ENCODE measurements at regions not wholly inside any gene's neighbourhood (a gene's known extent, or its start where the extent isn't known, plus 50 kb on each side); places are given as distances from the start of the nearest gene placed in this dataset.
"Not testable (repeated sequence)": the region's sequence is repeated elsewhere in the genome, so short reads cannot be mapped to it uniquely, and the experiment has no call there.

GRCh38 chr12:58670623-58671022, 249.7 kb downstream of the LRIG3 start:
- Histone ChIP-seq H3K27ac (ENCODE audit: low read depth, low read length) (no peak overlapping the region), H3K4me3 (ENCODE audit: low read length) (no peak overlapping the region), H3K36me3 (ENCODE audit: control insufficient read depth, insufficient read depth, low read length) (no peaks in the 10 kb centered on the region), H3K9ac (ENCODE audit: low read length) (no peak overlapping the region), H3K27me3 (ENCODE audit: control insufficient read depth, insufficient read depth, low read length) (no peaks in the 10 kb centered on the region), H3K4me1 (ENCODE audit: control insufficient read depth, insufficient read depth, low read length) (no peaks in the 10 kb centered on the region)

- H3K4me3 ChIP-seq (ENCODE audit: low read length): no peak overlapping the region
- no peak overlapping the region for H3K27ac ChIP-seq (ENCODE audit: low read depth, low read length)
- H3K27me3 ChIP-seq (ENCODE audit: control insufficient read depth, insufficient read depth, low read length): no peaks in the 10 kb centered on the region
- H3K4me1 ChIP-seq (ENCODE audit: control insufficient read depth, insufficient read depth, low read length): no peaks in the 10 kb centered on the region
- no peaks in the 10 kb centered on the region for H3K36me3 ChIP-seq (ENCODE audit: control insufficient read depth, insufficient read depth, low read length)
- no peak overlapping the region for H3K9ac ChIP-seq (ENCODE audit: low read length)
Observed at GRCh38 chr12:58671196-58671595, 249.1 kb downstream of the LRIG3 start.

GRCh38 chr12:58673021-58673420, 247.3 kb downstream of the LRIG3 start:
- H3K9ac ChIP-seq (ENCODE audit: low read length): no peak overlapping the region

GRCh38 chr12:58677833-58678232, 242.5 kb downstream of the LRIG3 start:
- H3K9ac ChIP-seq (ENCODE audit: low read length); H3K4me1 ChIP-seq (ENCODE audit: control insufficient read depth, insufficient read depth, low read length); H3K27me3 ChIP-seq (ENCODE audit: control insufficient read depth, insufficient read depth, low read length); H3K4me3 ChIP-seq (ENCODE audit: low read length); H3K27ac ChIP-seq (ENCODE audit: low read depth, low read length); H3K36me3 ChIP-seq (ENCODE audit: control insufficient read depth, insufficient read depth, low read length): not testable (repeated sequence)

More at GRCh38 chr12:58673021-58673420, 247.3 kb downstream of the LRIG3 start:
- Histone ChIP-seq H3K36me3 (ENCODE audit: control insufficient read depth, insufficient read depth, low read length) (no peaks in the 10 kb centered on the region), H3K27me3 (ENCODE audit: control insufficient read depth, insufficient read depth, low read length) (no peaks in the 10 kb centered on the region), H3K4me3 (ENCODE audit: low read length) (no peak overlapping the region), H3K4me1 (ENCODE audit: control insufficient read depth, insufficient read depth, low read length) (no peaks in the 10 kb centered on the region), H3K27ac (ENCODE audit: low read depth, low read length) (no peak overlapping the region)

GRCh38 chr12:58678753-58679152, 241.6 kb downstream of the LRIG3 start:
- Histone ChIP-seq H3K36me3 (ENCODE audit: control insufficient read depth, insufficient read depth, low read length) (no peaks in the 10 kb centered on the region), H3K9ac (ENCODE audit: low read length) (no peak overlapping the region), H3K27me3 (ENCODE audit: control insufficient read depth, insufficient read depth, low read length) (no peaks in the 10 kb centered on the region)

GRCh38 chr12:58681730-58682129, 238.6 kb downstream of the LRIG3 start:
- H3K9ac ChIP-seq (ENCODE audit: low read length): no peak overlapping the region
- no peaks in the 10 kb centered on the region for H3K27me3 ChIP-seq (ENCODE audit: control insufficient read depth, insufficient read depth, low read length)
- H3K27ac ChIP-seq (ENCODE audit: low read depth, low read length): no peak overlapping the region
- no peaks in the 10 kb centered on the region for H3K4me1 ChIP-seq (ENCODE audit: control insufficient read depth, insufficient read depth, low read length)
- no peaks in the 10 kb centered on the region for H3K36me3 ChIP-seq (ENCODE audit: control insufficient read depth, insufficient read depth, low read length)
- no peak overlapping the region for H3K4me3 ChIP-seq (ENCODE audit: low read length)

More at GRCh38 chr12:58678753-58679152, 241.6 kb downstream of the LRIG3 start:
- no peak overlapping the region for H3K27ac ChIP-seq (ENCODE audit: low read depth, low read length)
- no peaks in the 10 kb centered on the region for H3K4me1 ChIP-seq (ENCODE audit: control insufficient read depth, insufficient read depth, low read length)
- H3K4me3 ChIP-seq (ENCODE audit: low read length): no peak overlapping the region

GRCh38 chr12:58695263-58695662, 225.0 kb downstream of the LRIG3 start:
- Histone ChIP-seq H3K36me3 (ENCODE audit: control insufficient read depth, insufficient read depth, low read length) (no peaks in the 10 kb centered on the region), H3K4me3 (ENCODE audit: low read length) (no peak overlapping the region), H3K27ac (ENCODE audit: low read depth, low read length) (no peak overlapping the region), H3K9ac (ENCODE audit: low read length) (no peak overlapping the region), H3K4me1 (ENCODE audit: control insufficient read depth, insufficient read depth, low read length) (no peaks in the 10 kb centered on the region), H3K27me3 (ENCODE audit: control insufficient read depth, insufficient read depth, low read length) (no peaks in the 10 kb centered on the region)

GRCh38 chr12:58701536-58701935, 218.8 kb downstream of the LRIG3 start:
- Histone ChIP-seq H3K36me3 (ENCODE audit: control insufficient read depth, insufficient read depth, low read length) (no peaks in the 10 kb centered on the region), H3K4me3 (ENCODE audit: low read length) (no peak overlapping the region), H3K27ac (ENCODE audit: low read depth, low read length) (no peak overlapping the region), H3K4me1 (ENCODE audit: control insufficient read depth, insufficient read depth, low read length) (no peaks in the 10 kb centered on the region), H3K27me3 (ENCODE audit: control insufficient read depth, insufficient read depth, low read length) (no peaks in the 10 kb centered on the region), H3K9ac (ENCODE audit: low read length) (no peak overlapping the region)

- no peak overlapping the region for H3K27ac ChIP-seq (ENCODE audit: low read depth, low read length)
- no peak overlapping the region for H3K4me3 ChIP-seq (ENCODE audit: low read length)
- no peaks in the 10 kb centered on the region for H3K36me3 ChIP-seq (ENCODE audit: control insufficient read depth, insufficient read depth, low read length)
- H3K27me3 ChIP-seq (ENCODE audit: control insufficient read depth, insufficient read depth, low read length): no peaks in the 10 kb centered on the region
- H3K9ac ChIP-seq (ENCODE audit: low read length): no peak overlapping the region
- H3K4me1 ChIP-seq (ENCODE audit: control insufficient read depth, insufficient read depth, low read length): no peaks in the 10 kb centered on the region
Observed at GRCh38 chr12:58703866-58704265, 216.4 kb downstream of the LRIG3 start.

- not testable (repeated sequence) for H3K9ac ChIP-seq (ENCODE audit: low read length); H3K27ac ChIP-seq (ENCODE audit: low read depth, low read length); H3K4me3 ChIP-seq (ENCODE audit: low read length); H3K27me3 ChIP-seq (ENCODE audit: control insufficient read depth, insufficient read depth, low read length); H3K36me3 ChIP-seq (ENCODE audit: control insufficient read depth, insufficient read depth, low read length); H3K4me1 ChIP-seq (ENCODE audit: control insufficient read depth, insufficient read depth, low read length)
Observed at GRCh38 chr12:58704770-58705169, 215.5 kb downstream of the LRIG3 start.

- H3K4me3 ChIP-seq (ENCODE audit: low read length): no peak overlapping the region
- no peak overlapping the region for H3K27ac ChIP-seq (ENCODE audit: low read depth, low read length)
- no peaks in the 10 kb centered on the region for H3K4me1 ChIP-seq (ENCODE audit: control insufficient read depth, insufficient read depth, low read length)
- H3K27me3 ChIP-seq (ENCODE audit: control insufficient read depth, insufficient read depth, low read length): no peaks in the 10 kb centered on the region
- H3K9ac ChIP-seq (ENCODE audit: low read length): no peak overlapping the region
- H3K36me3 ChIP-seq (ENCODE audit: control insufficient read depth, insufficient read depth, low read length): no peaks in the 10 kb centered on the region
Observed at GRCh38 chr12:58710901-58711300, 209.4 kb downstream of the LRIG3 start.

- Histone ChIP-seq H3K9ac (ENCODE audit: low read length) (no peak overlapping the region), H3K4me3 (ENCODE audit: low read length) (no peak overlapping the region), H3K4me1 (ENCODE audit: control insufficient read depth, insufficient read depth, low read length) (no peaks in the 10 kb centered on the region), H3K27ac (ENCODE audit: low read depth, low read length) (no peak overlapping the region), H3K27me3 (ENCODE audit: control insufficient read depth, insufficient read depth, low read length) (no peaks in the 10 kb centered on the region), H3K36me3 (ENCODE audit: control insufficient read depth, insufficient read depth, low read length) (no peaks in the 10 kb centered on the region)
Observed at GRCh38 chr12:58711974-58712373, 208.3 kb downstream of the LRIG3 start.

- H3K27ac ChIP-seq (ENCODE audit: low read depth, low read length): no peak overlapping the region
- no peaks in the 10 kb centered on the region for H3K27me3 ChIP-seq (ENCODE audit: control insufficient read depth, insufficient read depth, low read length)
- no peaks in the 10 kb centered on the region for H3K36me3 ChIP-seq (ENCODE audit: control insufficient read depth, insufficient read depth, low read length)
- H3K9ac ChIP-seq (ENCODE audit: low read length): no peak overlapping the region
- H3K4me1 ChIP-seq (ENCODE audit: control insufficient read depth, insufficient read depth, low read length): no peaks in the 10 kb centered on the region
- no peak overlapping the region for H3K4me3 ChIP-seq (ENCODE audit: low read length)
Observed at GRCh38 chr12:58712976-58713375, 207.3 kb downstream of the LRIG3 start.
